HepG2 (cell line): ENCODE measurements at regions not wholly inside any gene's neighbourhood (a gene's known extent, or its start where the extent isn't known, plus 50 kb on each side); places are given as distances from the start of the nearest gene placed in this dataset.

ENCODE experiments used
- ARID2 ChIP-seq: sonication (generic); formaldehyde crosslinking; IDR thresholded peaks from 2 replicates; pipeline ENCODE4 v1.8.1; 2022; ENCODE audit warnings: mild to moderate bottlenecking, missing genetic modification reagents, borderline replicate concordance
- CHD4 ChIP-seq: fragments of 200-600 bp; sonication (generic); IDR thresholded peaks from 2 replicates; pipeline ENCODE4 v1.7.0; 2017; ENCODE audit warnings: mild to moderate bottlenecking, low read length, borderline replicate concordance
- CTCF ChIP-seq: sonication (generic); formaldehyde crosslinking; IDR thresholded peaks from 2 replicates; pipeline ENCODE4 v1.5.0; 2020; ENCODE audit warnings: mild to moderate bottlenecking, missing genetic modification reagents, moderate library complexity
- MAX ChIP-seq: IDR thresholded peaks from 2 replicates; pipeline ENCODE4 v1.6.1; 2012; ENCODE audit warnings: inconsistent platforms
- SRSF4 ChIP-seq: fragments of 200-400 bp; formaldehyde crosslinking; IDR thresholded peaks from one replicate; pipeline ENCODE4 v1.6.1; 2018; ENCODE audit warnings: mild to moderate bottlenecking, low read depth, low read length, moderate library complexity; ENCODE audit not compliant: poor library complexity, severe bottlenecking

- TF ChIP-seq SRSF4 (no peak), MAX (no peak), CHD4 (no peak), ARID2 (CRISPR knock-in tag) (no peak), CTCF (CRISPR knock-in tag) (no peak)
Observed at GRCh38 chr2:15747603-15748471, 156.2 kb downstream of the DDX1 start.
